IPS-20b (cell line): ENCODE measurements at regions not wholly inside any gene's neighbourhood (a gene's known extent, or its start where the extent isn't known, plus 50 kb on each side); places are given as distances from the start of the nearest gene placed in this dataset.
"Not testable (repeated sequence)": the region's sequence is repeated elsewhere in the genome, so short reads cannot be mapped to it uniquely, and the experiment has no call there.

ENCODE experiments used
- H3K27ac ChIP-seq: one replicate; pipeline ENCODE4 v1.5.1; 2013; ENCODE audit warnings: low read length
- H3K27me3 ChIP-seq: 2 replicates; pipeline ENCODE4 v1.6.1; 2013; ENCODE audit warnings: mild to moderate bottlenecking, low read length, inconsistent platforms; ENCODE audit not compliant: insufficient read depth
- H3K36me3 ChIP-seq: 2 replicates; pipeline ENCODE4 v1.6.1; 2013; ENCODE audit warnings: low read depth, mild to moderate bottlenecking, inconsistent platforms, low read length, moderate library complexity; ENCODE audit not compliant: insufficient read depth
- H3K4me1 ChIP-seq: 2 replicates; pipeline ENCODE4 v1.6.1; 2013; ENCODE audit warnings: mild to moderate bottlenecking, control low read depth, inconsistent platforms, low read length, moderate library complexity; ENCODE audit not compliant: insufficient read depth
- H3K4me3 ChIP-seq: 2 replicates; pipeline ENCODE4 v1.5.1; 2013; ENCODE audit warnings: mild to moderate bottlenecking, low read length, inconsistent platforms
- H3K9ac ChIP-seq: 2 replicates; pipeline ENCODE4 v1.6.1; 2013; ENCODE audit warnings: low read depth, mild to moderate bottlenecking, inconsistent platforms, low read length, moderate library complexity
- H3K9me3 ChIP-seq: 2 replicates; pipeline ENCODE4 v1.6.1; 2013; ENCODE audit warnings: mild to moderate bottlenecking, low read depth, low read length, inconsistent platforms; ENCODE audit not compliant: insufficient read depth

DNA sequence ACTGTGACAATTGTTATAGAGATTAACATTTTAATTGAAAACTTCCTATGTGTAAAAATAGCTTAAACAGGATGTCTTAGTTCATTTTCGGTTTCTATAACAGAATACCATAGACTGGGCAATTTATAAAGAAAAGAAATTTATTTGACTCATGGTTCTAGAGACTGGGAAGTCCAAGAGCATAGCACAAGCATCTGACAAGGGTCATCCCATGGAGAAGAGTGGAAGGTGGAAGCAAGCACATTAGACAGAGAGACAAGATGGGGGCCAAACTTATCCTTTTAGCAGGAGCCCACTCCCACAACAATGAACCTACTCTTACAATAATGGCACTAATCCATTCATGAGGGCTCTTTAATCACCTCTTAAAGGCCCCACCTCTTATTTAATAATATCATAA is 100.3 kb downstream of the FAM161A start:
- Histone ChIP-seq H3K36me3 (no peaks in the 10 kb centered on the region), H3K9ac (no peak overlapping the region), H3K4me1 (no peaks in the 10 kb centered on the region), H3K27me3 (no peaks in the 10 kb centered on the region), H3K4me3 (no peak overlapping the region), H3K27ac (no peak overlapping the region), H3K9me3 (no peaks in the 10 kb centered on the region)

DNA sequence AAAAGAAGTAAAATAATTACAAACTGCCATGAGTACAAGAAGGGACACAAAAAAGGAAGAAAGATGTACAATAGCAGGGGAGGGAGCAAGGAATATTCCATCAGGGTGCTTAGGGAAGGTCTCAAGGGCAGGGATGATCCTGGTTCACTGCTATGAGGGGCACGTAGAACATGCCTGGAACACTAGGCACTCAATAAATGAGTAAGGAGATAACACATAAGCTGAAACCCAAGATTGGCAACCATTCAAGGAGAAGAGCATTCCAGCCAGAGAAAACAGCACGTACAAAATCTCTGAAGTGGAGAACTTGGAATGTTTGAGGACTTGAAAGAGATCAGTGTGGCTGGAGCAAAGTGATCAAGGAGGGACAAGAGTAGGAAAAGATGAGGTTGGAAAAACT is 103.2 kb downstream of the FAM161A start:
- H3K9me3 ChIP-seq: no peaks in the 10 kb centered on the region
- H3K27ac ChIP-seq: no peak overlapping the region
- no peak overlapping the region for H3K4me3 ChIP-seq
- no peak overlapping the region for H3K9ac ChIP-seq
- no peaks in the 10 kb centered on the region for H3K4me1 ChIP-seq
- no peaks in the 10 kb centered on the region for H3K27me3 ChIP-seq
- H3K36me3 ChIP-seq: no peaks in the 10 kb centered on the region

- no peaks in the 10 kb centered on the region for H3K27me3 ChIP-seq
- H3K9me3 ChIP-seq: no peaks in the 10 kb centered on the region
- peaks cover 4% of the 10 kb centered on the region; the same call in 1 of the 2 replicates for H3K4me1 ChIP-seq
- no peak overlapping the region for H3K4me3 ChIP-seq
- H3K27ac ChIP-seq: no peak overlapping the region
- no peaks in the 10 kb centered on the region for H3K36me3 ChIP-seq
- no peak overlapping the region for H3K9ac ChIP-seq
Measured at GRCh38 chr2:61742955-61743354, 110.9 kb downstream of the FAM161A start.

- Histone ChIP-seq H3K36me3 (no peaks in the 10 kb centered on the region), H3K4me3 (no peak overlapping the region), H3K27ac (no peak overlapping the region), H3K4me1 (peaks cover 4% of the 10 kb centered on the region; the same call in 1 of the 2 replicates), H3K27me3 (no peaks in the 10 kb centered on the region), H3K9ac (no peak overlapping the region), H3K9me3 (no peaks in the 10 kb centered on the region)
Measured at GRCh38 chr2:61737841-61738240, 116.0 kb downstream of the FAM161A start.

- Histone ChIP-seq H3K27ac (no peak overlapping the region), H3K9ac (no peak overlapping the region), H3K4me1 (peaks cover 4% of the 10 kb centered on the region; the same call in 1 of the 2 replicates), H3K9me3 (no peaks in the 10 kb centered on the region), H3K36me3 (no peaks in the 10 kb centered on the region), H3K4me3 (no peak overlapping the region), H3K27me3 (no peaks in the 10 kb centered on the region)
Measured at GRCh38 chr2:61736953-61737352, 116.9 kb downstream of the FAM161A start.

GRCh38 chr2:61733563-61733962 is 120.3 kb downstream of the FAM161A start:
- Histone ChIP-seq H3K9ac (no peak overlapping the region), H3K4me1 (no peaks in the 10 kb centered on the region), H3K27ac (no peak overlapping the region), H3K36me3 (no peaks in the 10 kb centered on the region), H3K9me3 (no peaks in the 10 kb centered on the region), H3K27me3 (no peaks in the 10 kb centered on the region), H3K4me3 (no peak overlapping the region)

- Histone ChIP-seq H3K27ac (no peak overlapping the region), H3K9ac (no peak overlapping the region), H3K27me3 (no peaks in the 10 kb centered on the region), H3K9me3 (no peaks in the 10 kb centered on the region), H3K36me3 (no peaks in the 10 kb centered on the region), H3K4me3 (no peak overlapping the region), H3K4me1 (no peaks in the 10 kb centered on the region)
Measured at GRCh38 chr2:61732787-61733186, 121.1 kb downstream of the FAM161A start.

GRCh38 chr2:61727746-61728145 is 126.1 kb downstream of the FAM161A start:
- H3K27ac ChIP-seq: no peak overlapping the region
- H3K4me3 ChIP-seq: no peak overlapping the region
- H3K4me1 ChIP-seq: no peaks in the 10 kb centered on the region
- no peaks in the 10 kb centered on the region for H3K27me3 ChIP-seq
- no peaks in the 10 kb centered on the region for H3K36me3 ChIP-seq
- 0 out of 2 replicates have a peak, but pooled peaks cover 4% of the 10 kb centered on the region for H3K9me3 ChIP-seq
- H3K9ac ChIP-seq: no peak overlapping the region

DNA sequence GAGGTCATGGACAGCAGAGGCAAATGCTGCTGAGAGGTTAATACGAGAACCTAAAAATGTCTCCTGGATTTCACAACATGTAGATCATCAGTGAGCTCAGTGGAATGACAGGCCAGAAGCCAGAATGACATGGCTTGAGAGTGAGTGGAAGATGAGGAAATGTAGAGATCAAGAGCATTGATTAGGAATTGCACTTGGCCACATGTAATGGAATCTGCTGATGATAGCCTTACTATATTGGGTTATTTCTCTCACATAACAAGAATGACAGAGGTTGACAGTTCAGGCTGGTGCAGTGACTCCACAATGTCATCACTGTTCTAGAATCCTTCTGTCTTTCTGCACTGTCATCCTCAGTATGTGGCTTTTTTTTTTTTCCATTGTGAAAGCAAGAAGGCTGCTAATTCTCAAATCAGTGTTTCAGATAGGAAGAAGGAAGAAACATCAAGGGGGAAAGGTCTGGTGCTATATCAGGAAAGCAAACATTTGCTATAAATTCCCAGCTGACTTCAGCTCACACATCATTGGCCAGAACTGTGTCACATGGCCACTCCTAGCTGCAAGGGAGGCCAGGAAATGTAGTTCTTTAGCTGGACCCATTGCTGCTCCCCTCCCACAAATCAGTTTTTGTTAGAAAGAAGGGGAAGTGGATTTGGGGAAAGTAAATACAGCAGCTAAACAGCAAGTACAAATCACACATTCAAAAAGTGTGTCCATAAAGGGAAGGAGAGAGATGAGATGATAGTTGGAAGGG is 127.2 kb downstream of the FAM161A start:
- H3K4me1 ChIP-seq: no peaks in the 10 kb centered on the region
- no peak overlapping the region for H3K27ac ChIP-seq
- no peak overlapping the region for H3K9ac ChIP-seq
- no peak overlapping the region for H3K4me3 ChIP-seq
- no peaks in the 10 kb centered on the region for H3K27me3 ChIP-seq
- 0 out of 2 replicates have a peak, but pooled peaks cover 4% of the 10 kb centered on the region for H3K9me3 ChIP-seq
- no peaks in the 10 kb centered on the region for H3K36me3 ChIP-seq

DNA sequence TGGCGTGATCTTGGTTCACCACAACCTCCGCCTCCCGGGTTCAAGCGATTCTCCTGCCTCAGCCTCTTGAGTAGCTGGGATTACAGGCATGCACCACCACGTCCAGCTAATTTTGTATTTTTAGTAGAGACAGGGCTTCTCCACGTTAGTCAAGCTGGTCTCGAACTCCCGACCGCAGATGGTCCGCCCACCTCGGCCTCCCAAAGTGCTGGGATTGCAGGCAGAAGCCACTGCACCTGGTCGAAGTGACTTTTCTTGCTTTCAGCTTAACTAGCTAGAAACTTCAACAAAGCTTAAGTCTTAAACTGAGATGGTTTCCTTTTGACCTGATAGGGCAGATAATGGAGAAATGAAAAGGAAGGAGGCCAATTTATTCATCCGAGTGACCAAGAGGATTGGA is 130.5 kb downstream of the FAM161A start:
- H3K9ac ChIP-seq, H3K4me1 ChIP-seq, H3K27ac ChIP-seq, H3K36me3 ChIP-seq, H3K4me3 ChIP-seq, H3K27me3 ChIP-seq, H3K9me3 ChIP-seq: not testable (repeated sequence)

GRCh38 chr2:61722800-61723199 is 131.1 kb downstream of the FAM161A start:
- Histone ChIP-seq H3K9ac (no peak overlapping the region), H3K4me3 (no peak overlapping the region), H3K9me3 (0 out of 2 replicates have a peak, but pooled peaks cover 4% of the 10 kb centered on the region), H3K27me3 (no peaks in the 10 kb centered on the region), H3K36me3 (no peaks in the 10 kb centered on the region), H3K27ac (no peak overlapping the region), H3K4me1 (no peaks in the 10 kb centered on the region)

DNA sequence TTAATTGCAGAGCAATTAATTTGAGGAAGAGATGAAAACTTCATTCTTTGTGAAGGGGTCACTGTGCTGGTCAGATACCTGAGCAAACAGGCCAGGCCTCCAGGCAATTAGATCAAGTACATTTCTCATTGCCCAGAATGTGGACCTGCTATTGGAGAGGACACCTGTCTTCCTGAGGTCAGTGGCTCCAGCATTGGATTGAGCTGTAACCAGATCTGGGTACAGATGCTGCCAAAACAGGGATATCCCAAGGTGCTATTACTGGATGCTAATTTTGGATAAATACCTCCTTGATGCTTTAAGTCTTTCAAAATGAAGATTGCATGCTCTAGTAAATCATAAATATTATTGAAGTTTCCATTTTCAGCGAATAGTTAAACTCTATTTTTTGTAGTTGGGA is 131.5 kb downstream of the FAM161A start:
- H3K9ac ChIP-seq: no peak overlapping the region
- H3K4me1 ChIP-seq: no peaks in the 10 kb centered on the region
- H3K27ac ChIP-seq: no peak overlapping the region
- H3K36me3 ChIP-seq: no peaks in the 10 kb centered on the region
- H3K27me3 ChIP-seq: no peaks in the 10 kb centered on the region
- no peak overlapping the region for H3K4me3 ChIP-seq
- 0 out of 2 replicates have a peak, but pooled peaks cover 4% of the 10 kb centered on the region for H3K9me3 ChIP-seq
